Neural cell (in vitro differentiated cells): ENCODE measurements at regions not wholly inside any gene's neighbourhood (a gene's known extent, or its start where the extent isn't known, plus 50 kb on each side); places are given as distances from the start of the nearest gene placed in this dataset.

Source experiments
- H2AFZ ChIP-seq: fragments of 200-600, 300-800 bp; sonication (generic), shearing (Covaris generic); 2 replicates; pipeline ENCODE4 v1.6.0; 2014; ENCODE audit warnings: low read depth, mild to moderate bottlenecking, antibody characterized with exemption, low read length, moderate library complexity
- H3F3A ChIP-seq: fragments of 200-600 bp; shearing (Covaris generic); 2 replicates; pipeline ENCODE4 v1.6.1; 2016; ENCODE audit warnings: mild to moderate bottlenecking, moderate library complexity, mixed read lengths, antibody characterized with exemption, low read length; ENCODE audit not compliant: insufficient read depth, poor library complexity, severe bottlenecking
- H3K27ac ChIP-seq: fragments of 200-600, 300-800 bp; sonication (generic), shearing (Covaris generic); 2 replicates; pipeline ENCODE4 v1.5.1; 2014; ENCODE audit warnings: mild to moderate bottlenecking, low read length, moderate library complexity
- H3K27me3 ChIP-seq: fragments of 300-800, 200-600 bp; sonication (generic), shearing (Covaris generic); 2 replicates; pipeline ENCODE4 v1.6.0; 2014; ENCODE audit warnings: mild to moderate bottlenecking, low read depth, low read length, moderate library complexity; ENCODE audit not compliant: insufficient read depth
- H3K36me3 ChIP-seq: fragments of 300-800, 200-600 bp; sonication (generic), shearing (Covaris generic); 2 replicates; pipeline ENCODE4 v1.5.1; 2014; ENCODE audit warnings: mild to moderate bottlenecking, antibody characterized with exemption, low read length, moderate library complexity; ENCODE audit not compliant: insufficient read depth
- H3K4me2 ChIP-seq: fragments of 300-800, 200-600 bp; sonication (generic), shearing (Covaris generic); 2 replicates; pipeline ENCODE4 v1.6.0; 2014; ENCODE audit warnings: mild to moderate bottlenecking, low read length
- H3K4me3 ChIP-seq: fragments of 300-800, 200-600 bp; sonication (generic), shearing (Covaris generic); 2 replicates; pipeline ENCODE4 v1.5.1; 2014; ENCODE audit warnings: mild to moderate bottlenecking, low read length, moderate library complexity
- H3K79me2 ChIP-seq: fragments of 200-600 bp; shearing (Covaris generic); replicated peaks from 2 replicates; pipeline ENCODE4 v1.6.0; 2014; ENCODE audit warnings: mild to moderate bottlenecking, low read length, moderate library complexity; ENCODE audit not compliant: insufficient read depth
- H3K9ac ChIP-seq: fragments of 300-800, 200-600 bp; sonication (generic), shearing (Covaris generic); 2 replicates; pipeline ENCODE4 v1.6.1; 2016; ENCODE audit warnings: mild to moderate bottlenecking, low read length, mixed read lengths
- H3K9me2 ChIP-seq: fragments of 200-600 bp; shearing (Covaris generic); 2 replicates; pipeline ENCODE4 v1.6.1; 2016; ENCODE audit warnings: mild to moderate bottlenecking, low read length, mixed read lengths; ENCODE audit not compliant: insufficient read depth
- H3K9me3 ChIP-seq: fragments of 200-600, 300-800 bp; sonication (generic), shearing (Covaris generic); 2 replicates; pipeline ENCODE4 v1.6.1; 2016; ENCODE audit warnings: mild to moderate bottlenecking, mixed run types, low read length, moderate library complexity, mixed read lengths
- H4K20me1 ChIP-seq: fragments of 200-600 bp; shearing (Covaris generic); 2 replicates; pipeline ENCODE4 v1.6.1; 2016; ENCODE audit warnings: mild to moderate bottlenecking, mixed run types; ENCODE audit not compliant: insufficient read depth
- CTCF ChIP-seq: fragments of 450-650 bp; IDR thresholded peaks from 2 replicates; pipeline ENCODE4 v1.5.1; 2014; ENCODE audit warnings: antibody characterized with exemption, mild to moderate bottlenecking, moderate library complexity; ENCODE audit not compliant: poor library complexity, severe bottlenecking
- EP300 ChIP-seq: fragments of 450-650 bp; conservative IDR thresholded peaks from 2 replicates; pipeline ENCODE4 v1.6.1; 2014; ENCODE audit warnings: antibody characterized with exemption, mild to moderate bottlenecking, moderate library complexity; ENCODE audit not compliant: poor library complexity, severe bottlenecking
- EZH2 ChIP-seq: fragments of 200-600, 300-800 bp; shearing (Covaris generic), sonication (generic); IDR thresholded peaks from 2 replicates; pipeline ENCODE4 v1.6.1; 2014; ENCODE audit warnings: antibody characterized with exemption, low read length, borderline replicate concordance, mild to moderate bottlenecking; ENCODE audit not compliant: insufficient read depth, poor library complexity, severe bottlenecking
- MXI1 ChIP-seq: fragments of 450-650 bp; conservative IDR thresholded peaks from 2 replicates; pipeline ENCODE4 v1.6.1; 2014; ENCODE audit warnings: antibody characterized with exemption, mild to moderate bottlenecking; ENCODE audit not compliant: poor library complexity, severe bottlenecking
- POLR2AphosphoS5 ChIP-seq: IDR thresholded peaks from 2 replicates; pipeline ENCODE4 v1.6.1; 2012
- RAD21 ChIP-seq: fragments of 450-650 bp; conservative IDR thresholded peaks from 2 replicates; pipeline ENCODE4 v1.6.1; 2014; ENCODE audit warnings: antibody characterized with exemption, mild to moderate bottlenecking, moderate library complexity
- REST ChIP-seq: IDR thresholded peaks from 2 replicates; pipeline ENCODE4 v1.6.1; 2012; ENCODE audit warnings: borderline replicate concordance
- SMC3 ChIP-seq: fragments of 450-650 bp; conservative IDR thresholded peaks from 2 replicates; pipeline ENCODE4 v1.6.1; 2014; ENCODE audit warnings: antibody characterized with exemption, mild to moderate bottlenecking, moderate library complexity; ENCODE audit not compliant: poor library complexity
- TAF1 ChIP-seq: IDR thresholded peaks from 2 replicates; pipeline ENCODE4 v1.6.1; 2012; ENCODE audit warnings: low read depth

GRCh38 chr1:56425494-56426037 is 153.8 kb downstream of the PLPP3 start:
- no peaks in the 10 kb centered on the region for H4K20me1 ChIP-seq
- H3K4me2 ChIP-seq: no peak overlapping the region
- no peaks in the 10 kb centered on the region for H3K79me2 ChIP-seq
- no peak overlapping the region for H2AFZ ChIP-seq
- H3K27ac ChIP-seq: no peak overlapping the region
- H3K9me3 ChIP-seq: no peaks in the 10 kb centered on the region
- H3K4me3 ChIP-seq: no peak overlapping the region
- no peaks in the 10 kb centered on the region for H3F3A ChIP-seq
- no peak for TF ChIP-seq TAF1
- no peak for TF ChIP-seq EZH2
- no peak for TF ChIP-seq CTCF
- TF ChIP-seq REST: no peak
- TF ChIP-seq EP300: no peak
- TF ChIP-seq RAD21: no peak
- no peak for TF ChIP-seq MXI1
- TF ChIP-seq SMC3: no peak
- no peak for TF ChIP-seq POLR2AphosphoS5
- H3K27me3 ChIP-seq: no peaks in the 10 kb centered on the region
- H3K9ac ChIP-seq: no peak overlapping the region
- H3K9me2 ChIP-seq: no peaks in the 10 kb centered on the region
- no peaks in the 10 kb centered on the region for H3K36me3 ChIP-seq

DNA sequence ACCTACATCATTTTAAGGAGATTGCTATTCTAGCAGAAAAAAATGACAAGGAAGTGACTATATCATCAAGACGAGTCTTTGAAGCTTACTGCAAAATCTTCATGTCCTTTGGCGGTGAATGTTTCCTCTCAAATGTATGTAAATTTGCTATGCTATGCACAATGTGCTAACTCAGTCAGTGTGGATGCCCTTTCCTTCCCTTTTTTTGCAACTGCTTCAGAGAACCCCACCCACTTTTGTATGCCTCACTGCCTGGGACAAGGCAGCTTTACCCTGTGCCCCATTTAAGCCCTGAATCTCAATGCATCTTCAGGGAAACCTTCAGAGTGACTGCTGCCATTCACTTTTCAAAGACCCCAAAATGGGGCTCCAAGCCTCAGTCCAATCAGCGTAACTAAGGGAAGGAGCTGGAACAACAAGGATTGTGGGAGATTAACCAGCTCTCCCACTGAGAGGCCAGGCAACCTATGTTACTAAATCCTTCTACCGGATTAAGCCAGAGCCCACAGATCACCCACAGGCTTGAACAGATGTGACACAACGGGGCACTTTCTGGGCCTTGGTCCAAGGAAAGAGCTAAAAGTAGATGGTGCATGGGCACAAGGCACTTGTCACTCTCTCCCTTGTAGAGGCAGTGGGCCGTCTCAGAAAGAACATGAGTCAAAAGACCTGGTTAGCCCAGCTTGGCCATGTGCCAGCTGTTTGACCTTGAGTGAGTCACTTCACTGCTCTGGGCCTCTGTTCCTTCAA is 154.4 kb downstream of the PLPP3 start:
- Histone ChIP-seq H3K27me3 (no peaks in the 10 kb centered on the region), H4K20me1 (no peaks in the 10 kb centered on the region), H3K4me3 (no peak overlapping the region), H3K4me2 (no peak overlapping the region), H3K79me2 (no peaks in the 10 kb centered on the region), H2AFZ (no peak overlapping the region), H3K9me3 (no peaks in the 10 kb centered on the region), H3K36me3 (no peaks in the 10 kb centered on the region), H3K27ac (no peak overlapping the region), H3K9me2 (no peaks in the 10 kb centered on the region), H3F3A (no peaks in the 10 kb centered on the region), H3K9ac (no peak overlapping the region)
- no peak for TF ChIP-seq EZH2
- TF ChIP-seq TAF1: no peak
- TF ChIP-seq REST: no peak
- TF ChIP-seq POLR2AphosphoS5: no peak
- no peak for TF ChIP-seq RAD21
- no peak for TF ChIP-seq EP300
- no peak for TF ChIP-seq MXI1
- no peak for TF ChIP-seq CTCF
- no peak for TF ChIP-seq SMC3
